Stomach (tissue), 4 donors: ENCODE measurements at regions not wholly inside any gene's neighbourhood (a gene's known extent, or its start where the extent isn't known, plus 50 kb on each side); places are given as distances from the start of the nearest gene placed in this dataset.

Source experiments
- POLR2A ChIP-seq, 4 donors: fragments of 450-650 bp; IDR thresholded peaks; one replicate each; pipeline ENCODE4 v1.6.1; 2016; ENCODE audit warnings: antibody characterized with exemption in 4 of 4, control low read depth in 2 of 4, mild to moderate bottlenecking in 1 of 4, moderate library complexity in 1 of 4
- TF ChIP-seq, protein P1 (sequence below), 7 experiments: fragments of 450-650 bp in 4 of 7; fragments of 200-600 bp in 3 of 7; sonication (generic) in 3 of 7; IDR thresholded peaks; one replicate each; pipeline ENCODE4 v1.5.1; 2016 to 2019; ENCODE audit warnings: antibody characterized with exemption in 7 of 7, control low read depth in 2 of 7, mild to moderate bottlenecking in 1 of 7

DNA sequence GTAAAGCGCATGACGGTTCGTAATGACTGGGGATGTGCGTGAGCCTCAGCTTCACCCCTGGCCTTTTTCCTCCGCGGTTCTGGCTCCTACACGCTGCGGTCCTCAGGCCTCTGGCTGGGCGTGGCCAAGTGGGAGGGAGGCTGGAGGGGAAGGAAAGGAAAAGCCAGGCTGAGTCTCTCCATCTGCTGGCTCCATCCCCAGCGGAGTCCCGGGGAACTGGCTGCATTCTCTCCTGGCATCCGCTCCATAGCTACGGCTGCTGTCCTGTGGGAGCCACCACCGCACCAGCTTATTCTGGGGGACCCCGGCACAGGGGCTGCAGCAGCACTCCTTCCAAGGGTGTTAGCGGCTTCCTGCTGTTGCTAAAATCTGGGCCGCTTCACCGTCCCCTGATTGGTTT lies 68.2 kb upstream of the SLC24A4 start:
- TF ChIP-seq, protein P1, sequence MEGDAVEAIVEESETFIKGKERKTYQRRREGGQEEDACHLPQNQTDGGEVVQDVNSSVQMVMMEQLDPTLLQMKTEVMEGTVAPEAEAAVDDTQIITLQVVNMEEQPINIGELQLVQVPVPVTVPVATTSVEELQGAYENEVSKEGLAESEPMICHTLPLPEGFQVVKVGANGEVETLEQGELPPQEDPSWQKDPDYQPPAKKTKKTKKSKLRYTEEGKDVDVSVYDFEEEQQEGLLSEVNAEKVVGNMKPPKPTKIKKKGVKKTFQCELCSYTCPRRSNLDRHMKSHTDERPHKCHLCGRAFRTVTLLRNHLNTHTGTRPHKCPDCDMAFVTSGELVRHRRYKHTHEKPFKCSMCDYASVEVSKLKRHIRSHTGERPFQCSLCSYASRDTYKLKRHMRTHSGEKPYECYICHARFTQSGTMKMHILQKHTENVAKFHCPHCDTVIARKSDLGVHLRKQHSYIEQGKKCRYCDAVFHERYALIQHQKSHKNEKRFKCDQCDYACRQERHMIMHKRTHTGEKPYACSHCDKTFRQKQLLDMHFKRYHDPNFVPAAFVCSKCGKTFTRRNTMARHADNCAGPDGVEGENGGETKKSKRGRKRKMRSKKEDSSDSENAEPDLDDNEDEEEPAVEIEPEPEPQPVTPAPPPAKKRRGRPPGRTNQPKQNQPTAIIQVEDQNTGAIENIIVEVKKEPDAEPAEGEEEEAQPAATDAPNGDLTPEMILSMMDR (IDR thresholded peaks at IDR 0.05), result no peak
- TF ChIP-seq POLR2A (IDR thresholded peaks at IDR 0.05), result no peak
